ENCODE measurements at regions not wholly inside any gene's neighbourhood (a gene's known extent, or its start where the extent isn't known, plus 50 kb on each side); places are given as distances from the start of the nearest gene placed in this dataset.

- Histone ChIP-seq H3K27ac (no peak overlapping the region), H3K9me3 (replicated peaks) (no peaks in the 10 kb centered on the region), H3K36me3 (no peaks in the 10 kb centered on the region), H3K27me3 (peaks cover 7% of the 10 kb centered on the region), H3K4me3 (no peak overlapping the region), H3K4me1 (peaks cover 15% of the 10 kb centered on the region)
- no peak for DNase-seq
Observed at GRCh38 chr20:50313827-50314677, 123.4 kb downstream of the CEBPB start.

GRCh38 chr20:50314678-50315335 is 124.2 kb downstream of the CEBPB start:
- Histone ChIP-seq H3K27ac (no peak overlapping the region), H3K4me1 (peaks cover 9% of the 10 kb centered on the region; the same call in 1 of the 2 replicates), H3K36me3 (no peaks in the 10 kb centered on the region), H3K4me3 (no peak overlapping the region), H3K9me3 (replicated peaks) (no peaks in the 10 kb centered on the region), H3K27me3 (peaks cover 7% of the 10 kb centered on the region)
- DNase-seq, result no peak

GRCh38 chr20:50315586-50316551 is 125.2 kb downstream of the CEBPB start:
- Histone ChIP-seq H3K4me1 (peaks cover 10% of the 10 kb centered on the region), H3K27ac (no peak overlapping the region), H3K9me3 (replicated peaks) (no peaks in the 10 kb centered on the region), H3K27me3 (peaks cover 15% of the 10 kb centered on the region), H3K36me3 (no peaks in the 10 kb centered on the region), H3K4me3 (no peak overlapping the region)
- DNase-seq, result no peak

GRCh38 chr20:50317116-50317515 is 126.5 kb downstream of the CEBPB start:
- Histone ChIP-seq H3K36me3 (no peaks in the 10 kb centered on the region), H3K27me3 (peaks cover 15% of the 10 kb centered on the region), H3K4me3 (no peak overlapping the region), H3K9me3 (replicated peaks) (no peaks in the 10 kb centered on the region), H3K4me1 (peaks cover 20% of the 10 kb centered on the region), H3K27ac (no peak overlapping the region)
- DNase-seq, result no peak

GRCh38 chr20:50317609-50318008 is 127.0 kb downstream of the CEBPB start:
- peaks cover 16% of the 10 kb centered on the region for H3K4me1 ChIP-seq
- no peaks in the 10 kb centered on the region for H3K36me3 ChIP-seq
- H3K27me3 ChIP-seq, result peaks cover 15% of the 10 kb centered on the region
- H3K4me3 ChIP-seq, result no peak overlapping the region
- no peak overlapping the region for H3K27ac ChIP-seq
- H3K9me3 ChIP-seq (replicated peaks), result no peaks in the 10 kb centered on the region
- no peak for DNase-seq

- no peak for DNase-seq
- Histone ChIP-seq H3K27ac (no peak overlapping the region), H3K36me3 (no peaks in the 10 kb centered on the region), H3K4me1 (peaks cover 11% of the 10 kb centered on the region), H3K4me3 (no peak overlapping the region), H3K27me3 (peaks cover 15% of the 10 kb centered on the region), H3K9me3 (replicated peaks) (no peaks in the 10 kb centered on the region)
Observed at GRCh38 chr20:50318710-50319109, 128.1 kb downstream of the CEBPB start.

GRCh38 chr20:50320005-50320900 is 129.6 kb downstream of the CEBPB start:
- H3K4me1 ChIP-seq, result peaks cover 11% of the 10 kb centered on the region
- no peak for DNase-seq
- no peaks in the 10 kb centered on the region for H3K36me3 ChIP-seq
- no peaks in the 10 kb centered on the region; the same call in 1 of the 2 replicates for H3K9me3 ChIP-seq (replicated peaks)
- no peak overlapping the region for H3K4me3 ChIP-seq
- no peak overlapping the region for H3K27ac ChIP-seq
- H3K27me3 ChIP-seq, result peaks cover 15% of the 10 kb centered on the region

- Histone ChIP-seq H3K36me3 (no peaks in the 10 kb centered on the region), H3K27me3 (peaks cover 15% of the 10 kb centered on the region), H3K9me3 (replicated peaks) (no peaks in the 10 kb centered on the region; the same call in 1 of the 2 replicates), H3K4me1 (peaks cover 11% of the 10 kb centered on the region), H3K4me3 (no peak overlapping the region), H3K27ac (no peak overlapping the region)
- peak; percentile 90 to 91 for DNase-seq
Observed at GRCh38 chr20:50320901-50321796, 130.5 kb downstream of the CEBPB start.

GRCh38 chr20:50321797-50322480 is 131.3 kb downstream of the CEBPB start:
- Histone ChIP-seq H3K4me1 (peaks cover 11% of the 10 kb centered on the region), H3K27me3 (peaks cover 12% of the 10 kb centered on the region), H3K4me3 (no peak overlapping the region), H3K36me3 (no peaks in the 10 kb centered on the region), H3K9me3 (replicated peaks) (no peaks in the 10 kb centered on the region; the same call in 1 of the 2 replicates), H3K27ac (no peak overlapping the region)
- DNase-seq, result peak; percentile 45 to 46

GRCh38 chr20:50322703-50323131 is 132.1 kb downstream of the CEBPB start:
- peaks cover 10% of the 10 kb centered on the region; the same call in 1 of the 2 replicates for H3K27me3 ChIP-seq

GRCh38 chr20:50323209-50323608 is 132.6 kb downstream of the CEBPB start:
- Histone ChIP-seq H3K27me3 (peaks cover 8% of the 10 kb centered on the region; the same call in 1 of the 2 replicates), H3K36me3 (no peaks in the 10 kb centered on the region), H3K27ac (no peak overlapping the region), H3K9me3 (replicated peaks) (peaks cover 4% of the 10 kb centered on the region), H3K4me1 (peaks cover 11% of the 10 kb centered on the region), H3K4me3 (no peak overlapping the region)
- DNase-seq, result no peak

More at GRCh38 chr20:50322703-50323131, 132.1 kb downstream of the CEBPB start:
- peaks cover 11% of the 10 kb centered on the region for H3K4me1 ChIP-seq
- peaks cover 4% of the 10 kb centered on the region for H3K9me3 ChIP-seq (replicated peaks)
- H3K36me3 ChIP-seq, result no peaks in the 10 kb centered on the region
- H3K27ac ChIP-seq, result no peak overlapping the region
- DNase-seq, result no peak
- H3K4me3 ChIP-seq, result no peak overlapping the region

All from SJCRH30 (cell line).